PC-9 (cell line): ENCODE measurements at regions not wholly inside any gene's neighbourhood (a gene's known extent, or its start where the extent isn't known, plus 50 kb on each side); places are given as distances from the start of the nearest gene placed in this dataset.

ENCODE experiments used
- CTCF ChIP-seq: fragments of 200-600 bp; sonication (generic); conservative IDR thresholded peaks from 2 replicates; pipeline ENCODE4 v1.6.1; 2017; ENCODE audit warnings: mixed run types, antibody characterized with exemption, mild to moderate bottlenecking, moderate library complexity
- EZH2 ChIP-seq: fragments of 200-600 bp; sonication (generic); IDR thresholded peaks from 2 replicates; pipeline ENCODE4 v1.8.0; 2017; ENCODE audit warnings: antibody characterized with exemption, low read depth

- no peak for TF ChIP-seq CTCF
- TF ChIP-seq EZH2, result no peak
Measured at GRCh38 chr1:191125950-191126349, 648.3 kb upstream of the BRINP3 start.
